H9 (cell line): ENCODE measurements at regions not wholly inside any gene's neighbourhood (a gene's known extent, or its start where the extent isn't known, plus 50 kb on each side); places are given as distances from the start of the nearest gene placed in this dataset.

Experiments
- DNase-seq: peaks from one replicate; pipeline ENCODE4 v3.0.0-alpha.2; 2017
- H2AFZ ChIP-seq: one replicate; pipeline ENCODE4 v1.6.1; 2013; ENCODE audit warnings: mild to moderate bottlenecking, low read length, control low read depth, moderate library complexity
- H2AK5ac ChIP-seq: 2 replicates; pipeline ENCODE4 v1.6.1; 2013; ENCODE audit warnings: low read length, control low read depth, mixed read lengths; ENCODE audit not compliant: insufficient read length
- H2BK120ac ChIP-seq: one replicate; pipeline ENCODE4 v1.6.1; 2013; ENCODE audit warnings: low read depth, mild to moderate bottlenecking, low read length, control low read depth, inconsistent platforms; ENCODE audit not compliant: poor library complexity, severe bottlenecking
- H2BK12ac ChIP-seq: 2 replicates; pipeline ENCODE4 v1.6.1; 2013; ENCODE audit warnings: low read length, control low read depth, mixed read lengths, low read depth; ENCODE audit not compliant: insufficient read length
- H2BK15ac ChIP-seq: 2 replicates; pipeline ENCODE4 v1.6.1; 2013; ENCODE audit warnings: low read depth, low read length, control low read depth
- H2BK20ac ChIP-seq: one replicate; pipeline ENCODE4 v1.6.1; 2013; ENCODE audit warnings: low read depth, mild to moderate bottlenecking, low read length, control low read depth, inconsistent platforms; ENCODE audit not compliant: poor library complexity, severe bottlenecking
- H2BK5ac ChIP-seq: 2 replicates; pipeline ENCODE4 v1.6.1; 2013; ENCODE audit warnings: low read length, control low read depth, mixed read lengths; ENCODE audit not compliant: insufficient read length
- H3K14ac ChIP-seq: 2 replicates; pipeline ENCODE4 v1.6.1; 2013; ENCODE audit warnings: low read length, control low read depth; ENCODE audit not compliant: insufficient read depth
- H3K18ac ChIP-seq: 2 replicates; pipeline ENCODE4 v1.6.1; 2013; ENCODE audit warnings: low read depth, mild to moderate bottlenecking, mixed read lengths, low read length, control low read depth; ENCODE audit not compliant: insufficient read length
- H3K23ac ChIP-seq: 2 replicates; pipeline ENCODE4 v1.6.1; 2013; ENCODE audit warnings: low read length, control low read depth, mixed read lengths, low read depth; ENCODE audit not compliant: insufficient read length
- H3K23me2 ChIP-seq: 2 replicates; pipeline ENCODE4 v1.6.1; 2013; ENCODE audit warnings: low read depth, mild to moderate bottlenecking, mixed read lengths, low read length, control low read depth; ENCODE audit not compliant: insufficient read length, poor library complexity, severe bottlenecking
- H3K27ac ChIP-seq: 2 replicates; pipeline ENCODE4 v1.5.1; 2013; ENCODE audit warnings: low read length, control low read depth, mixed read lengths, low read depth; ENCODE audit not compliant: insufficient read length
- H3K27me3 ChIP-seq: 2 replicates; pipeline ENCODE4 v1.6.1; 2013; ENCODE audit warnings: low read length, control low read depth, inconsistent platforms; ENCODE audit not compliant: insufficient read depth
- H3K4ac ChIP-seq: 2 replicates; pipeline ENCODE4 v1.6.1; 2013; ENCODE audit warnings: low read depth, mild to moderate bottlenecking, control low read depth, inconsistent platforms, low read length, moderate library complexity
- H3K4me1 ChIP-seq: 2 replicates; pipeline ENCODE4 v1.6.1; 2013; ENCODE audit warnings: low read length, control low read depth, inconsistent platforms; ENCODE audit not compliant: insufficient read depth
- H3K4me2 ChIP-seq: 2 replicates; pipeline ENCODE4 v1.6.1; 2013; ENCODE audit warnings: low read length, control low read depth, mixed read lengths; ENCODE audit not compliant: insufficient read length, insufficient read depth
- H3K56ac ChIP-seq: 2 replicates; pipeline ENCODE4 v1.6.1; 2013; ENCODE audit warnings: low read depth, mild to moderate bottlenecking, mixed read lengths, low read length, control low read depth; ENCODE audit not compliant: insufficient read length
- H3K79me1 ChIP-seq: 2 replicates; pipeline ENCODE4 v1.6.1; 2013; ENCODE audit warnings: low read depth, mild to moderate bottlenecking, moderate library complexity, low read length, control low read depth, inconsistent platforms; ENCODE audit not compliant: insufficient read depth, poor library complexity, severe bottlenecking
- H3K79me2 ChIP-seq: 2 replicates; pipeline ENCODE4 v1.6.1; 2013; ENCODE audit warnings: low read length, control low read depth, inconsistent platforms; ENCODE audit not compliant: insufficient read depth
- H3K9ac ChIP-seq: 2 replicates; pipeline ENCODE4 v1.6.1; 2013; ENCODE audit warnings: low read length, control low read depth, mixed read lengths; ENCODE audit not compliant: insufficient read length; ENCODE audit errors: extremely low read depth
- H3K9me3 ChIP-seq: one replicate; pipeline ENCODE4 v1.6.1; 2013; ENCODE audit warnings: low read depth, low read length, inconsistent platforms; ENCODE audit not compliant: control insufficient read depth
- H3T11ph ChIP-seq: one replicate; pipeline ENCODE4 v1.6.1; 2013; ENCODE audit warnings: mild to moderate bottlenecking, low read length, control low read depth, inconsistent platforms
- H4K20me1 ChIP-seq: one replicate; pipeline ENCODE4 v1.6.1; 2013; ENCODE audit not compliant: control insufficient read depth, insufficient read length, insufficient read depth
- H4K5ac ChIP-seq: 2 replicates; pipeline ENCODE4 v1.6.1; 2013; ENCODE audit warnings: low read depth, mild to moderate bottlenecking, mixed read lengths, low read length, control low read depth; ENCODE audit not compliant: insufficient read length
- H4K8ac ChIP-seq: replicated peaks from 2 replicates; pipeline ENCODE4 v1.6.1; 2013; ENCODE audit warnings: low read length, control low read depth, mixed read lengths, low read depth; ENCODE audit not compliant: insufficient read length
- H4K91ac ChIP-seq: 2 replicates; pipeline ENCODE4 v1.6.1; 2013; ENCODE audit warnings: low read depth, mild to moderate bottlenecking, moderate library complexity, mixed read lengths, low read length, control low read depth; ENCODE audit not compliant: insufficient read length
- H3K27ac Mint-ChIP-seq, 3 experiments: 2 replicates in 2 of 3; 3 replicates in 1 of 3; pipeline ENCODE4 v1.8.0; 2020 to 2021; ENCODE audit warnings: mixed read lengths in 3 of 3, mild to moderate bottlenecking in 1 of 3, moderate library complexity in 1 of 3
- H3K27me3 Mint-ChIP-seq: 2 replicates; pipeline ENCODE4 v1.8.0; 2021; ENCODE audit warnings: low read depth, mild to moderate bottlenecking, moderate library complexity, mixed read lengths
- H3K36me3 Mint-ChIP-seq, 3 experiments: 2 replicates in 2 of 3; 3 replicates in 1 of 3; pipeline ENCODE4 v1.8.0; 2020 to 2021; ENCODE audit warnings: low read depth in 3 of 3, mixed read lengths in 3 of 3; ENCODE audit not compliant: insufficient read depth in 1 of 3
- H3K4me1 Mint-ChIP-seq, 2 experiments: 2 replicates each; pipeline ENCODE4 v1.8.0; 2020; ENCODE audit warnings: mixed read lengths in 2 of 2
- H3K4me3 Mint-ChIP-seq, 2 experiments: 2 replicates in 1 of 2; 3 replicates in 1 of 2; pipeline ENCODE4 v1.8.0; 2020 to 2021; ENCODE audit warnings: mild to moderate bottlenecking in 2 of 2, mixed read lengths in 2 of 2, moderate library complexity in 1 of 2
- H3K9me3 Mint-ChIP-seq, 2 experiments: 2 replicates in 1 of 2; 3 replicates in 1 of 2; pipeline ENCODE4 v1.8.0; 2020; ENCODE audit warnings: mild to moderate bottlenecking in 2 of 2, mixed read lengths in 2 of 2, moderate library complexity in 1 of 2
- CTCF ChIP-seq: fragments of 200-600 bp; sonication (generic); conservative IDR thresholded peaks from 3 replicates; pipeline ENCODE4 v1.8.0; 2021; ENCODE audit warnings: antibody characterized with exemption, mild to moderate bottlenecking
- WGBS: extraction: QIAGEN DNeasy Blood & Tissue Kit; methylation state at CpG from one replicate; pipeline ENCODE4 v1.1.7; 2013; ENCODE audit warnings: missing lambda C conversion rate, low lambda C conversion rate, mixed read lengths; ENCODE audit not compliant: insufficient read length; ENCODE audit errors: extremely low coverage; 5-methylcytosine and 5-hydroxymethylcytosine counted together

- Histone ChIP-seq H4K8ac (no peak overlapping the region), H3T11ph (no peak overlapping the region), H3K18ac (no peak overlapping the region), H3K27ac (no peak overlapping the region), H2AK5ac (no peak overlapping the region), H3K79me1 (no peaks in the 10 kb centered on the region), H3K4me1 (no peaks in the 10 kb centered on the region), H3K56ac (no peak overlapping the region), H3K27me3 (no peaks in the 10 kb centered on the region), H3K23me2 (no peaks in the 10 kb centered on the region), H3K23ac (no peak overlapping the region), H2BK12ac (no peak overlapping the region), H2BK20ac (no peak overlapping the region), H2AFZ (no peak overlapping the region), H2BK120ac (no peak overlapping the region), H3K9ac (no peak overlapping the region), H3K14ac (no peak overlapping the region), H3K4me2 (no peak overlapping the region), H4K5ac (no peak overlapping the region), H2BK5ac (no peak overlapping the region), H2BK15ac (no peak overlapping the region), H3K79me2 (no peaks in the 10 kb centered on the region), H4K20me1 (no peaks in the 10 kb centered on the region), H4K91ac (no peak overlapping the region), H3K4ac (no peak overlapping the region), H3K9me3 (no peaks in the 10 kb centered on the region)
- no peak for TF ChIP-seq CTCF
- DNase-seq = no peak
- H3K27ac Mint-ChIP-seq = no peak overlapping the region
- peaks cover 17 to 19% of the 10 kb centered on the region in 2 experiments for H3K4me1 Mint-ChIP-seq
- no peaks in the 10 kb centered on the region for H3K36me3 Mint-ChIP-seq
- no peaks in the 10 kb centered on the region for H3K9me3 Mint-ChIP-seq
- no peak overlapping the region for H3K4me3 Mint-ChIP-seq
- no CpG with 5 or more reads among the region's 3 CpGs for WGBS
- H3K27me3 Mint-ChIP-seq = peaks cover 2% of the 10 kb centered on the region; the same call in 1 of the 2 replicates
Observed at GRCh38 chr12:93009533-93009932, 80.4 kb upstream of the EEA1 start.
